Nephron (organoid): ENCODE measurements at regions not wholly inside any gene's neighbourhood (a gene's known extent, or its start where the extent isn't known, plus 50 kb on each side); places are given as distances from the start of the nearest gene placed in this dataset.

ENCODE experiments used
- H3K27ac Mint-ChIP-seq, 3 experiments: 2 replicates each; pipeline ENCODE4 v1.8.0; 2020; ENCODE audit warnings: mixed read lengths in 3 of 3, mild to moderate bottlenecking in 2 of 3, moderate library complexity in 1 of 3
- H3K27me3 Mint-ChIP-seq: 2 replicates; pipeline ENCODE4 v1.8.0; 2021; ENCODE audit warnings: low read depth, mild to moderate bottlenecking, moderate library complexity, mixed read lengths
- H3K36me3 Mint-ChIP-seq: 2 replicates; pipeline ENCODE4 v1.8.0; 2020; ENCODE audit warnings: low read depth, mixed read lengths
- H3K4me1 Mint-ChIP-seq: 2 replicates; pipeline ENCODE4 v1.8.0; 2020; ENCODE audit warnings: mixed read lengths
- H3K4me3 Mint-ChIP-seq, 3 experiments: 2 replicates each; pipeline ENCODE4 v1.8.0; 2020; ENCODE audit warnings: mild to moderate bottlenecking in 3 of 3, mixed read lengths in 3 of 3, moderate library complexity in 2 of 3
- H3K9me3 Mint-ChIP-seq: 2 replicates; pipeline ENCODE4 v1.8.0; 2020; ENCODE audit warnings: mixed read lengths
- CTCF ChIP-seq, 3 experiments: fragments of 200-600 bp; sonication (generic); IDR thresholded peaks; one replicate each; pipeline ENCODE4 v1.5.0; 2021; ENCODE audit warnings: antibody characterized with exemption in 3 of 3; ENCODE audit not compliant: unreplicated experiment in 3 of 3

DNA sequence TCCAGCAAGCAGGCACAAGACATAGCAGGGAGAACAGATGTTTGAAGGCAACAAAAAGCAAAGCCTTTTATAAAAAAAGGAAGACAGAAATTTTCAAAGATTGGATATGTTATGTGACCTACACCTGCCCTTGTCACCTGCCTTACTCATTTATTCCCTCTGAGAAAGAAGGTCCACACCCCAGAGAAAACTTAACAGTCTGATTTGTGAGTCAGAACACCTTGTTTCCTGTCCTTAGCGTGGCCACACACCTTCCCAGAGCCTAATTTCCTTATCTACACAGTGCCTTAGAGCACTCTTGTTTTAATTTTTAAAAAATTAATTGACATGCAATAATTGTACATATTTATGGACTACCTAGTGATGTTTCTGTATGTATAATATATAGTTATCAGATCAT lies 419.0 kb upstream of the DAB2 start:
- TF ChIP-seq CTCF (IDR thresholded peaks at IDR 0.05; ENCODE audit: unreplicated experiment in 3 of 3): no peak
- Mint-ChIP-seq H3K36me3 (peaks cover 1% of the 10 kb centered on the region), H3K4me3 (no peak overlapping the region), H3K27ac (peak overlapping the region; percentile 70 to 86 (median 76)), H3K27me3 (no peaks in the 10 kb centered on the region), H3K4me1 (peaks cover 4% of the 10 kb centered on the region), H3K9me3 (peaks cover 14% of the 10 kb centered on the region)

GRCh38 chr5:39835371-39835770 lies 410.6 kb upstream of the DAB2 start:
- H3K27ac Mint-ChIP-seq: no peak overlapping the region
- peaks cover 18% of the 10 kb centered on the region for H3K9me3 Mint-ChIP-seq
- H3K36me3 Mint-ChIP-seq: peaks cover 5% of the 10 kb centered on the region
- H3K27me3 Mint-ChIP-seq: no peaks in the 10 kb centered on the region
- no peaks in the 10 kb centered on the region for H3K4me1 Mint-ChIP-seq
- H3K4me3 Mint-ChIP-seq: no peak overlapping the region
- TF ChIP-seq CTCF (IDR thresholded peaks at IDR 0.05; ENCODE audit: unreplicated experiment in 3 of 3): no peak

DNA sequence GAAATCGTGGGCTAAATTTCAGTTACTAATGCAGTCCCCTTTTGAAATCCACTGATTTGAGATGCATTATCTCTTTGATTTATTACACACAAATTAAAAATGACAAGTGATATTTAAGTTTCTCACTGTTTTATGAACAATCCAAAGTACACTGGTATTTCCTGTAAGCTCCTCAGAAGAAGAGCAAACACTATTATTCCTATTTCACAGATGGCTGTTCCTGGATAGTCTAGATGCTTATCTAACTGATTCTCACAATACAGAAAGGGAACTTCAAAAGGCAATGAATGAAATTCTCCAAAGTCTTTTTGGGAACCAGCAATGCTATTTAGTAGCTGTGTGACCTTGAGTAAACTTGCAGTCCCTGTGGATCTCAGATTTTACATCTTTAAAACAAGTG lies 404.7 kb upstream of the DAB2 start:
- Mint-ChIP-seq H3K9me3 (no peaks in the 10 kb centered on the region), H3K4me1 (no peaks in the 10 kb centered on the region), H3K4me3 (no peak overlapping the region), H3K27ac (no peak overlapping the region), H3K27me3 (no peaks in the 10 kb centered on the region), H3K36me3 (no peaks in the 10 kb centered on the region)
- no peak for TF ChIP-seq CTCF (IDR thresholded peaks at IDR 0.05; ENCODE audit: unreplicated experiment in 3 of 3)

GRCh38 chr5:39826051-39826450 lies 401.3 kb upstream of the DAB2 start:
- TF ChIP-seq CTCF (IDR thresholded peaks at IDR 0.05; ENCODE audit: unreplicated experiment in 3 of 3): no peak
- Mint-ChIP-seq H3K27me3 (no peaks in the 10 kb centered on the region), H3K4me3 (no peak overlapping the region), H3K9me3 (no peaks in the 10 kb centered on the region), H3K36me3 (no peaks in the 10 kb centered on the region), H3K4me1 (peaks cover 7% of the 10 kb centered on the region), H3K27ac (no peak overlapping the region)

DNA sequence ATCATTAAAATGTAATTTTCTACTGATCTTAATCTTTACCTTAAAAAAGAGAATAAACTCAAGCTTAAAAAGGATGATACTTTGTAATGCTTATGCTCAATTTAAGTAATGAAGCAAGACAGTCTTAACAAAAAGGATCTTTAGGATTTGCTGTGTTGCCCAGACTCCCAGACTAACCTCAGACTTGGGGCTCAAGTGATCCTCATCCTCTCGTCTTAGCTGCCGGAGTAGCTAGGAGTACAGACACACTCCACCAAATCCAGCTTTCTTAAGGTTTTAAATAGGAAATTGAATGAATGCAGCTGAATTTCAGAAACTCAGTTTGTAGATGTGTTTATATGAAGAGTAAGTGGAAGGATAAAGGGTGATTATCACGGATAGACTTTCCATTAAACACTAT lies 400.5 kb upstream of the DAB2 start:
- H3K27me3 Mint-ChIP-seq: no peaks in the 10 kb centered on the region
- no peak for TF ChIP-seq CTCF (IDR thresholded peaks at IDR 0.05; ENCODE audit: unreplicated experiment in 3 of 3)
- H3K4me3 Mint-ChIP-seq: no peak overlapping the region
- no peaks in the 10 kb centered on the region for H3K36me3 Mint-ChIP-seq
- peaks cover 7% of the 10 kb centered on the region for H3K4me1 Mint-ChIP-seq
- H3K27ac Mint-ChIP-seq: no peak overlapping the region
- H3K9me3 Mint-ChIP-seq: no peaks in the 10 kb centered on the region

GRCh38 chr5:39822020-39822419 lies 397.2 kb upstream of the DAB2 start:
- H3K9me3 Mint-ChIP-seq: no peaks in the 10 kb centered on the region
- H3K27ac Mint-ChIP-seq: no peak overlapping the region
- peaks cover 6% of the 10 kb centered on the region for H3K27me3 Mint-ChIP-seq
- no peaks in the 10 kb centered on the region for H3K36me3 Mint-ChIP-seq
- no peak for TF ChIP-seq CTCF (IDR thresholded peaks at IDR 0.05; ENCODE audit: unreplicated experiment in 3 of 3)
- H3K4me1 Mint-ChIP-seq: peaks cover 7% of the 10 kb centered on the region
- H3K4me3 Mint-ChIP-seq: no peak overlapping the region
